ENCODE measurements at regions not wholly inside any gene's neighbourhood (a gene's known extent, or its start where the extent isn't known, plus 50 kb on each side); places are given as distances from the start of the nearest gene placed in this dataset.

- Histone ChIP-seq H3K36me3 (ENCODE audit: control insufficient read depth in 2 of 4, insufficient read depth in 4 of 4, low read length in 3 of 4) (no peaks in the 10 kb centered on the region), H4K5ac (ENCODE audit: insufficient read length, low read depth, low read length) (no peak overlapping the region), H2BK20ac (ENCODE audit: low read length) (no peak overlapping the region), H4K91ac (replicated peaks; ENCODE audit: insufficient read length, low read length) (no peak overlapping the region), H3K4me3 (ENCODE audit: extremely low read depth in 1 of 4, insufficient read depth in 2 of 4, low read depth in 3 of 4, low read length in 4 of 4) (no peak overlapping the region), H3K79me2 (ENCODE audit: control insufficient read depth in 1 of 2, insufficient read depth in 2 of 2, low read length in 2 of 2) (no peaks in the 10 kb centered on the region), H3K4me2 (ENCODE audit: insufficient read depth in 1 of 2, low read depth in 2 of 2, low read length in 2 of 2) (no peak overlapping the region), H2BK12ac (ENCODE audit: low read depth, low read length) (no peak overlapping the region), H3K9me3 (ENCODE audit: insufficient read depth in 2 of 2, low read depth in 1 of 2, low read length in 1 of 2) (no peaks in the 10 kb centered on the region), H2BK15ac (ENCODE audit: low read length) (no peak overlapping the region), H2AFZ (ENCODE audit: low read length) (no peak overlapping the region), H3K79me1 (ENCODE audit: low read depth, low read length) (no peaks in the 10 kb centered on the region), H3K27me3 (replicated peaks in 1 of 4; ENCODE audit: control insufficient read depth in 3 of 4, extremely low read depth in 1 of 4, insufficient read depth in 3 of 4, low read length in 3 of 4) (no peaks in the 10 kb centered on the region), H4K8ac (ENCODE audit: extremely low read depth, insufficient read depth, low read length) (no peak overlapping the region), H2BK5ac (ENCODE audit: low read depth, low read length) (no peak overlapping the region), H2AK5ac (ENCODE audit: low read depth, low read length) (no peak overlapping the region), H3K18ac (ENCODE audit: extremely low read depth, low read length) (no peak overlapping the region), H3K23me2 (ENCODE audit: low read depth, low read length) (no peaks in the 10 kb centered on the region; the same call in 1 of the 2 replicates), H3K14ac (ENCODE audit: insufficient read length) (no peak overlapping the region), H3K23ac (ENCODE audit: insufficient read length) (no peak overlapping the region), H4K20me1 (replicated peaks in 1 of 2; ENCODE audit: control insufficient read depth in 1 of 2, insufficient read depth in 2 of 2, low read length in 2 of 2) (no peaks in the 10 kb centered on the region), H3K27ac (ENCODE audit: low read depth, low read length) (no peak overlapping the region), H3K56ac (replicated peaks; ENCODE audit: insufficient read length, low read depth, low read length) (no peak overlapping the region), H2BK120ac (replicated peaks; ENCODE audit: low read depth, low read length) (no peak overlapping the region), H3K4me1 (replicated peaks in 1 of 4; ENCODE audit: control insufficient read depth in 3 of 4, insufficient read depth in 4 of 4, low read length in 3 of 4) (no peaks in the 10 kb centered on the region), H3K9ac (replicated peaks in 1 of 4; ENCODE audit: extremely low read depth in 1 of 4, low read depth in 3 of 4, low read length in 3 of 4) (no peak overlapping the region), H3K4ac (replicated peaks; ENCODE audit: insufficient read length, low read depth, low read length) (no peak overlapping the region)
- WGBS, 2 experiments (ENCODE audit: extremely low coverage in 1 of 2, insufficient coverage in 1 of 2, insufficient read length in 1 of 2, insufficient replicate concordance in 2 of 2, low coverage in 1 of 2, low lambda C conversion rate in 2 of 2, missing lambda C conversion rate in 1 of 2) = 78% methylated on average over 1 of the region's 1 CpG; no CpG with 5 or more reads in 1 of the 2 experiments
- ChIA-PET CTCF (ENCODE audit: partially characterized antibody) (no interaction called here), POLR2A (ENCODE audit: partially characterized antibody) (no interaction called here)
- no peak for TF ChIP-seq EGR1 (IDR thresholded peaks at IDR 0.05; ENCODE audit: borderline replicate concordance, low read depth, low read length)
- no peak for TF ChIP-seq CTBP2 (IDR thresholded peaks at IDR 0.05; ENCODE audit: borderline replicate concordance, insufficient read depth, insufficient read length, low read length)
- TF ChIP-seq ATF3 (IDR thresholded peaks at IDR 0.05; ENCODE audit: insufficient read depth, low read depth, low read length) = no peak
- no peak for TF ChIP-seq POLR2A (IDR thresholded peaks at IDR 0.05; ENCODE audit: control extremely low read depth in 1 of 2, low read depth in 2 of 2, low read length in 2 of 2)
- TF ChIP-seq NANOG (IDR thresholded peaks at IDR 0.05; ENCODE audit: insufficient read depth, low read depth, low read length, poor library complexity, severe bottlenecking) = no peak
- TF ChIP-seq E2F6 (IDR thresholded peaks at IDR 0.05) = no peak
- no peak for TF ChIP-seq TCF12 (IDR thresholded peaks at IDR 0.05; ENCODE audit: low read depth, low read length)
- no peak for TF ChIP-seq BCL11A (IDR thresholded peaks at IDR 0.05; ENCODE audit: low read depth in 2 of 2, low read length in 2 of 2)
- no peak for FAIRE-seq
- DNase-seq (ENCODE audit: low read depth in 1 of 2, low spot score in 2 of 2) = no peak
Measured at GRCh38 chr7:42432644-42433043, 195.6 kb upstream of the GLI3 start.

Measured in H1 (cell line).